Natural killer cell (primary cell): ENCODE measurements at regions not wholly inside any gene's neighbourhood (a gene's known extent, or its start where the extent isn't known, plus 50 kb on each side); places are given as distances from the start of the nearest gene placed in this dataset.

Experiments
- ATAC-seq, 3 donors: fragments of 150-1000 bp in 2 of 3; fragments of 200-7000 bp in 1 of 3; cut with Tn5 transposase; 1 replicate in 1 of 3; 2 replicates in 2 of 3; pipeline ENCODE4 v1.10.0; 2021; ENCODE audit warnings: mild to moderate bottlenecking in 2 of 3, moderate library complexity in 2 of 3
- DNase-seq, 2 donors: peaks; one replicate each; pipeline versions ENCODE4 v3.0.0 to v3.0.0-alpha.2; 2013 to 2021; ENCODE audit warnings: mixed read lengths in 1 of 2
- H3K27ac ChIP-seq: one replicate; pipeline ENCODE4 v1.5.1; 2013; ENCODE audit warnings: mild to moderate bottlenecking, low read length
- H3K27me3 ChIP-seq: one replicate; pipeline ENCODE4 v1.6.1; 2013; ENCODE audit warnings: low read length; ENCODE audit not compliant: control insufficient read depth, insufficient read depth
- H3K36me3 ChIP-seq: one replicate; pipeline ENCODE4 v1.6.1; 2013; ENCODE audit warnings: low read length; ENCODE audit not compliant: control insufficient read depth, insufficient read depth
- H3K4me1 ChIP-seq: one replicate; pipeline ENCODE4 v1.6.1; 2013; ENCODE audit warnings: low read length; ENCODE audit not compliant: control insufficient read depth, insufficient read depth
- H3K4me3 ChIP-seq: one replicate; pipeline ENCODE4 v1.5.1; 2013; ENCODE audit warnings: low read length
- H3K9me3 ChIP-seq: one replicate; pipeline ENCODE4 v1.6.1; 2013; ENCODE audit warnings: low read length; ENCODE audit not compliant: control insufficient read depth, insufficient read depth
- H3K27ac Mint-ChIP-seq, 2 donors: one replicate each; pipeline ENCODE4 v1.8.0; 2022; ENCODE audit warnings: mild to moderate bottlenecking in 2 of 2, mixed read lengths in 2 of 2, moderate library complexity in 1 of 2
- H3K27me3 Mint-ChIP-seq, 2 donors: one replicate each; pipeline ENCODE4 v1.8.0; 2022; ENCODE audit warnings: low read depth in 2 of 2, mixed read lengths in 2 of 2
- H3K36me3 Mint-ChIP-seq: one replicate; pipeline ENCODE4 v1.8.0; 2022; ENCODE audit warnings: mixed read lengths
- H3K4me1 Mint-ChIP-seq, 2 donors: one replicate each; pipeline ENCODE4 v1.8.0; 2022; ENCODE audit warnings: mixed read lengths in 2 of 2
- H3K4me3 Mint-ChIP-seq: one replicate; pipeline ENCODE4 v1.8.0; 2022; ENCODE audit warnings: mild to moderate bottlenecking, moderate library complexity, mixed read lengths
- H3K9me3 Mint-ChIP-seq, 2 donors: one replicate each; pipeline ENCODE4 v1.8.0; 2022; ENCODE audit warnings: mixed read lengths in 2 of 2
- WGBS: methylation state at CpG from one replicate; pipeline ENCODE4 v1.1.7; 2013; ENCODE audit warnings: missing lambda C conversion rate; ENCODE audit not compliant: insufficient coverage; 5-methylcytosine and 5-hydroxymethylcytosine counted together
- intact Hi-C: fragments of 100-400 bp; cut with micrococcal nuclease; formaldehyde crosslinking; loops from one replicate; pipeline ENCODE4 v1.14.2; 2022
- TF ChIP-seq, protein P1 (sequence below): fragments of 200-600 bp; IDR thresholded peaks from one replicate; pipeline ENCODE4 v1.8.0; 2022; ENCODE audit warnings: antibody characterized with exemption

- no peaks in the 10 kb centered on the region for H3K4me1 Mint-ChIP-seq
- no peak for DNase-seq
- H3K9me3 Mint-ChIP-seq: peaks cover 13 to 14% of the 10 kb centered on the region in 2 donors
- TF ChIP-seq, protein P1, sequence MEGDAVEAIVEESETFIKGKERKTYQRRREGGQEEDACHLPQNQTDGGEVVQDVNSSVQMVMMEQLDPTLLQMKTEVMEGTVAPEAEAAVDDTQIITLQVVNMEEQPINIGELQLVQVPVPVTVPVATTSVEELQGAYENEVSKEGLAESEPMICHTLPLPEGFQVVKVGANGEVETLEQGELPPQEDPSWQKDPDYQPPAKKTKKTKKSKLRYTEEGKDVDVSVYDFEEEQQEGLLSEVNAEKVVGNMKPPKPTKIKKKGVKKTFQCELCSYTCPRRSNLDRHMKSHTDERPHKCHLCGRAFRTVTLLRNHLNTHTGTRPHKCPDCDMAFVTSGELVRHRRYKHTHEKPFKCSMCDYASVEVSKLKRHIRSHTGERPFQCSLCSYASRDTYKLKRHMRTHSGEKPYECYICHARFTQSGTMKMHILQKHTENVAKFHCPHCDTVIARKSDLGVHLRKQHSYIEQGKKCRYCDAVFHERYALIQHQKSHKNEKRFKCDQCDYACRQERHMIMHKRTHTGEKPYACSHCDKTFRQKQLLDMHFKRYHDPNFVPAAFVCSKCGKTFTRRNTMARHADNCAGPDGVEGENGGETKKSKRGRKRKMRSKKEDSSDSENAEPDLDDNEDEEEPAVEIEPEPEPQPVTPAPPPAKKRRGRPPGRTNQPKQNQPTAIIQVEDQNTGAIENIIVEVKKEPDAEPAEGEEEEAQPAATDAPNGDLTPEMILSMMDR: no peak
- Histone ChIP-seq H3K4me1 (no peaks in the 10 kb centered on the region), H3K36me3 (no peaks in the 10 kb centered on the region), H3K9me3 (no peaks in the 10 kb centered on the region), H3K27me3 (no peaks in the 10 kb centered on the region), H3K4me3 (no peak overlapping the region), H3K27ac (no peak overlapping the region)
- H3K4me3 Mint-ChIP-seq: no peak overlapping the region
- no peak for ATAC-seq
- no peak overlapping the region for H3K27ac Mint-ChIP-seq
- no CpG with 5 or more reads among the region's 2 CpGs for WGBS
- H3K27me3 Mint-ChIP-seq: no peaks in the 10 kb centered on the region
- H3K36me3 Mint-ChIP-seq: peaks cover 6% of the 10 kb centered on the region
- intact Hi-C loops: no loop called here
Measured at GRCh38 chr6:114863610-114864009, 520.8 kb upstream of the HS3ST5 start.

GRCh38 chr6:114862819-114863218, 520.0 kb upstream of the HS3ST5 start:
- no peaks in the 10 kb centered on the region for H3K4me1 ChIP-seq
- no peak for ATAC-seq
- TF ChIP-seq, protein P1: no peak
- H3K9me3 Mint-ChIP-seq: peaks cover 10 to 12% of the 10 kb centered on the region in 2 donors
- no peaks in the 10 kb centered on the region for H3K9me3 ChIP-seq
- H3K36me3 Mint-ChIP-seq: peaks cover 6% of the 10 kb centered on the region
- intact Hi-C loops: no loop called here
- H3K4me3 Mint-ChIP-seq: no peak overlapping the region
- H3K27me3 ChIP-seq: no peaks in the 10 kb centered on the region
- no peak for DNase-seq
- WGBS: 67% methylated on average over 1 of the region's 2 CpGs
- no peak overlapping the region for H3K4me3 ChIP-seq
- H3K27ac Mint-ChIP-seq: no peak overlapping the region
- no peaks in the 10 kb centered on the region for H3K4me1 Mint-ChIP-seq
- H3K27ac ChIP-seq: no peak overlapping the region
- no peaks in the 10 kb centered on the region for H3K36me3 ChIP-seq
- no peaks in the 10 kb centered on the region for H3K27me3 Mint-ChIP-seq

- Histone ChIP-seq H3K27ac (no peak overlapping the region), H3K9me3 (no peaks in the 10 kb centered on the region), H3K4me3 (no peak overlapping the region), H3K36me3 (no peaks in the 10 kb centered on the region), H3K27me3 (no peaks in the 10 kb centered on the region), H3K4me1 (no peaks in the 10 kb centered on the region)
- Mint-ChIP-seq H3K4me3 (no peak overlapping the region), H3K27me3 (no peaks in the 10 kb centered on the region), H3K9me3 (peaks cover 10 to 12% of the 10 kb centered on the region in 2 donors), H3K27ac (no peak overlapping the region), H3K36me3 (peaks cover 6% of the 10 kb centered on the region), H3K4me1 (no peaks in the 10 kb centered on the region)
- WGBS: 88% methylated on average over 1 of the region's 1 CpG
- ATAC-seq (no peak), DNase-seq (no peak)
- TF ChIP-seq, protein P1: no peak
- intact Hi-C loops: no loop called here
Measured at GRCh38 chr6:114862064-114862463, 519.2 kb upstream of the HS3ST5 start.

DNA sequence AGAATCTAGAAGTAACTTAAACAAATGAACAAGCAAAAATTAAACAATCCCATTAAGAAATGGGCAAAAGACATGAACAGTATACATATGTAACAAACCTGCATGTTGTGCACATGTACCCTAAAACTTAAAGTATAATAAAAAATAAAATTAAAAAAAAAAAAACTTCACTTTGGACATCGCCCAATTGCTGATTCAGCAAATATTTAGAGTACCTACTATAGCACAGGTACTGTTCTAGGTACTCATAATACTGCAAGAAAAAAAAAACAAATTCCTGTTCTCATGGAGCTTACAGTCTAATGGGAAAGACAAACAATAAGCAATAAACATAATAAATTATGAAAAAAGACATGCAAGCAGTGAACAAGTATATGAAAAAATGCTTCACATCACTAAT, 501.5 kb upstream of the HS3ST5 start:
- Histone ChIP-seq H3K36me3 (no peaks in the 10 kb centered on the region), H3K4me3 (no peak overlapping the region), H3K27ac (no peak overlapping the region), H3K27me3 (no peaks in the 10 kb centered on the region), H3K9me3 (no peaks in the 10 kb centered on the region), H3K4me1 (no peaks in the 10 kb centered on the region)
- no peaks in the 10 kb centered on the region for H3K4me1 Mint-ChIP-seq
- H3K27ac Mint-ChIP-seq: no peak overlapping the region
- DNase-seq (no peak), ATAC-seq (no peak)
- TF ChIP-seq, protein P1: no peak
- peaks cover 19 to 20% of the 10 kb centered on the region in 2 donors for H3K9me3 Mint-ChIP-seq
- no peaks in the 10 kb centered on the region for H3K27me3 Mint-ChIP-seq
- H3K36me3 Mint-ChIP-seq: peaks cover 17% of the 10 kb centered on the region
- intact Hi-C loops: no loop called here
- no peak overlapping the region for H3K4me3 Mint-ChIP-seq
- WGBS: 67% methylated on average over 1 of the region's 1 CpG
